Chondrocyte (in vitro differentiated cells): ENCODE measurements at regions not wholly inside any gene's neighbourhood (a gene's known extent, or its start where the extent isn't known, plus 50 kb on each side); places are given as distances from the start of the nearest gene placed in this dataset.

Experiments used
- DNase-seq: peaks from one replicate; pipeline ENCODE4 v3.0.0; 2021; ENCODE audit warnings: mixed read lengths, low spot score
- H3K27ac Mint-ChIP-seq: one replicate; pipeline ENCODE4 v1.8.0; 2021; ENCODE audit warnings: mild to moderate bottlenecking, moderate library complexity, mixed read lengths; ENCODE audit not compliant: unreplicated experiment
- H3K27me3 Mint-ChIP-seq: 2 replicates; pipeline ENCODE4 v1.8.0; 2021; ENCODE audit warnings: low read depth, mixed read lengths
- H3K36me3 Mint-ChIP-seq: 2 replicates; pipeline ENCODE4 v1.8.0; 2021; ENCODE audit warnings: low read depth, mixed read lengths
- H3K4me1 Mint-ChIP-seq: 2 replicates; pipeline ENCODE4 v1.8.0; 2021; ENCODE audit warnings: low read depth, mild to moderate bottlenecking, mixed read lengths
- H3K4me3 Mint-ChIP-seq: one replicate; pipeline ENCODE4 v1.8.0; 2021; ENCODE audit warnings: mild to moderate bottlenecking, moderate library complexity, mixed read lengths; ENCODE audit not compliant: unreplicated experiment
- H3K9me3 Mint-ChIP-seq: 2 replicates; pipeline ENCODE4 v1.8.0; 2021; ENCODE audit warnings: low read depth, mixed read lengths
- TF ChIP-seq, protein P1 (sequence below): fragments of 200-600 bp; sonication (generic); IDR thresholded peaks from 2 replicates; pipeline ENCODE4 v1.5.0; 2021; ENCODE audit warnings: antibody characterized with exemption, mild to moderate bottlenecking, moderate library complexity

DNA sequence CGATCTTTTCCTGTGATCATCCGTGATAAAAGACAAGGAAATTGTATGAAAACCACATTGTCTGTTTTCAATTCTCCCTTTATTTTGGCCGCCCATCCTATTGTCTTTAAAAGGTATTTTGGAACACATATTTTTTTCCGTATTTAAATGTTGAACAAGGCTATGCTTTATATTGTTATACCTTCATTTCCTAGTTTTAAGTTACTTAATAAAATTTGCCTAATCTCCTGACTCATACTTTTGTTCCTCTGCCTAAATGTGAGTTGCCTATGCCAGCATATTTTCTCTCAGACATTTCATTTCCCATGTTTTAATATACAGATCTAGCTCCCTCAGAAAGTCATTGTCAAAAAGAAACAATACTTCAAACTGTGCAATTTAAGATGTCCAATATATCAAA lies 104.2 kb downstream of the SLITRK6 start:
- Mint-ChIP-seq H3K4me3 (no peak overlapping the region), H3K27ac (no peak overlapping the region)
- no peak for DNase-seq

DNA sequence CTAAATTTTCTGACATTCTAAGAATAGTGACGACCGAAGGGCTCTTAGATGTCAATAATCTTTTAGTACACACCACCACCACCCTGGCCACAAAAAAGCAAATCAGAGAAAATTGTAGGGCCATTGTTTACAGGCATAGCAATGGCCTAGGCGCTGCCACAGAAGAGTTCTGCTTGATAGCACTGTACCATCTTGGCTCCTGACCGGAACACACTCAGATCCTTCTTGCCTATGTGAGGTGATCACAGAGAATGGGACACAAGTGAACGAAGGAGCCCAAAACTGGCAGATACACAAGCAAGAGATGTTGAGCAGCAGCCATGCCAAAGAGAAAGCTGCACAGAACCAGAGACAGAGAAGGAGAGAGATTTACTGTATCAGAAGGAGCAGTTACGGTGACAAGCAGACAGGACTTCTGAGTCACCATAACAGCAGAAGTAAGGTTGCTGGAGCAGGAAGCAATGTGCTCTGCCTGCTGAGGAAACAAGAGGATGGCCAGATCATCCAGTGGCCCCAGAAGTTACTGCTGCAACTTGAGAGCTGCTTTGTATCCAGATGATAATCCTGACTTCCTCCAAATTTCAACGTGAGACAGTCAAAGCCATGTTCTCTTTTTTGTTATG lies 105.2 kb downstream of the SLITRK6 start:
- Mint-ChIP-seq H3K4me1 (peaks cover 2% of the 10 kb centered on the region), H3K4me3 (no peak overlapping the region), H3K27me3 (no peaks in the 10 kb centered on the region), H3K36me3 (no peaks in the 10 kb centered on the region), H3K27ac (no peak overlapping the region), H3K9me3 (peaks cover 8% of the 10 kb centered on the region)
- TF ChIP-seq, protein P1, sequence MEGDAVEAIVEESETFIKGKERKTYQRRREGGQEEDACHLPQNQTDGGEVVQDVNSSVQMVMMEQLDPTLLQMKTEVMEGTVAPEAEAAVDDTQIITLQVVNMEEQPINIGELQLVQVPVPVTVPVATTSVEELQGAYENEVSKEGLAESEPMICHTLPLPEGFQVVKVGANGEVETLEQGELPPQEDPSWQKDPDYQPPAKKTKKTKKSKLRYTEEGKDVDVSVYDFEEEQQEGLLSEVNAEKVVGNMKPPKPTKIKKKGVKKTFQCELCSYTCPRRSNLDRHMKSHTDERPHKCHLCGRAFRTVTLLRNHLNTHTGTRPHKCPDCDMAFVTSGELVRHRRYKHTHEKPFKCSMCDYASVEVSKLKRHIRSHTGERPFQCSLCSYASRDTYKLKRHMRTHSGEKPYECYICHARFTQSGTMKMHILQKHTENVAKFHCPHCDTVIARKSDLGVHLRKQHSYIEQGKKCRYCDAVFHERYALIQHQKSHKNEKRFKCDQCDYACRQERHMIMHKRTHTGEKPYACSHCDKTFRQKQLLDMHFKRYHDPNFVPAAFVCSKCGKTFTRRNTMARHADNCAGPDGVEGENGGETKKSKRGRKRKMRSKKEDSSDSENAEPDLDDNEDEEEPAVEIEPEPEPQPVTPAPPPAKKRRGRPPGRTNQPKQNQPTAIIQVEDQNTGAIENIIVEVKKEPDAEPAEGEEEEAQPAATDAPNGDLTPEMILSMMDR: no peak
- no peak for DNase-seq

More for the DNA sequence above, 104.2 kb downstream of the SLITRK6 start:
- Mint-ChIP-seq H3K36me3 (no peaks in the 10 kb centered on the region), H3K9me3 (peaks cover 12% of the 10 kb centered on the region), H3K27me3 (no peaks in the 10 kb centered on the region), H3K4me1 (peaks cover 2% of the 10 kb centered on the region)
- TF ChIP-seq, protein P1: no peak

DNA sequence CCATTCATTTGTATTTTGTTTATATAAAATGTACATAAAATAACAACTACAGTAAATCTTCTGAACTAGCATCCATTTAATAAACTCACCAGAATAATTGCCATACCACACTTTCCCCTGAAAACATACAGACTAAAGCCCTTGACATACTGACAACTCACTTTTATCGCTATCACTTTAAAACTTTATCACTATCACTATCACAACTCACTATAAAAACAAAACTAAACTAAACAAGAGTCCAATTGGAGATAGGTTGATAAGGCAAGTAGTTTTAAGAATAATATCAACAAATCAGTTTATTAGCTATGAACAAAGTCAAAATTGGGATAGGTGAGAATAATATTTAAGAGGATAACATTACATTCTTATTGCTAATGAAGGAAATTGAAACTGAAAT lies 108.9 kb downstream of the SLITRK6 start:
- DNase-seq: no peak
- Mint-ChIP-seq H3K4me1 (no peaks in the 10 kb centered on the region), H3K27me3 (no peaks in the 10 kb centered on the region), H3K36me3 (no peaks in the 10 kb centered on the region), H3K4me3 (no peak overlapping the region), H3K27ac (no peak overlapping the region), H3K9me3 (no peaks in the 10 kb centered on the region)
- TF ChIP-seq, protein P1: no peak

DNA sequence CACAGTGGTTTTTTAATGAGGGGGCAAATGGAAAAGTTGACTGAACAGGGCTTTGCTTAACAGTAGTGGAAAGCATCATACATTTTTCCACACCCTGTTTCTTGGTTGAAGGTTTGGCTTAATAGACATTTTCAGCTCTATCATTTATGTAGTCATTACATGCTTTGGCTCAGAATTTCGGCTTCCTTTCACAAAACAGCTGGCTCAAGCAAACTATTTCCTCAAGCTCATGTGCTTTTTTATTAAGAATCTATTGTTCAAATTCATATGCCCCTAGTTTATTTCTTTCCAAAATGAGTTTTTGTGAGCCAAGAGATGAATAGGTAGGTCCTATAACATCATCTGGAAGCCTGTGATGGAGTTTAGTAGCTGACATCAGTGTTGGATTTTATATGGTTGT lies 113.8 kb downstream of the SLITRK6 start:
- H3K4me1 Mint-ChIP-seq: no peaks in the 10 kb centered on the region
- no peak for DNase-seq
- H3K9me3 Mint-ChIP-seq: no peaks in the 10 kb centered on the region
- TF ChIP-seq, protein P1: no peak
- no peak overlapping the region for H3K4me3 Mint-ChIP-seq
- H3K27me3 Mint-ChIP-seq: no peaks in the 10 kb centered on the region
- no peak overlapping the region for H3K27ac Mint-ChIP-seq
- no peaks in the 10 kb centered on the region for H3K36me3 Mint-ChIP-seq

DNA sequence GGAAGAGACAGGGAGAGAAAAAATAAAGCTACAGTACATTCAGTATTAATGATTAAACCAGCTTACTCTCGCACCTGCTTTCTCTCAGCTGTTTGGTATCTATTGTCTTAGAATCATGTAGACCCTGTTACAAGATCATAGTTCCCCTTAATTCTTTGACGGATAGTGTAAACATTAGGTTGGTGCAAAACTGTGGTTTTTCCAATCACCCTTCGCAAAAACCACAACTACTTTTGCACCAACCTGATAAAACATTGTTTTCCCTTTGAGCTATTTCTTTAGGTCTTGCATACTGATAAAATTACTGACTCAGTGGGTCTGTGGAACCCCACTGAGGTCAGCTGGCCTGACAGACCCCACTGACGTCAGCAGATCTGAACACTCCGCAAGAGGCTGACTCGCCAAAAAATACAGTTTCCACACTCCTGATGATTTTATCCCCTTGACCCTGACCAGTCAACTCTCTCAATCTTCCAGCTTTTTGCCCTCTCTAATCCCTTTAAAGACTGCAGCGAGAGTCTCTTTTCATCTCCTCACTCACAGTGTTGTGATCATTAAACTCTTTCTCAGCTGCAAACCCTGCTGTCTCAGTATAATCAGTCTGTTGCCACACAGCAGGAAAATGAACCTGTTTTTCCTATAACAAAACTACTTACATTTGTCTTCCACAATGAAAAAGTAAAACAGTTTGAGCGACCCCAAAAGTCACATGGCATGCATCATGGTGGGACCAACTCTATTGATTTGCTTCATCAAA lies 123.9 kb downstream of the SLITRK6 start:
- Mint-ChIP-seq H3K27me3 (no peaks in the 10 kb centered on the region), H3K4me3 (no peak overlapping the region), H3K4me1 (no peaks in the 10 kb centered on the region), H3K27ac (no peak overlapping the region), H3K36me3 (peaks cover 6% of the 10 kb centered on the region), H3K9me3 (peaks cover 23% of the 10 kb centered on the region)
- DNase-seq: no peak
- TF ChIP-seq, protein P1: no peak
